Upper lobe of left lung (tissue), 6 donors: ENCODE measurements at regions not wholly inside any gene's neighbourhood (a gene's known extent, or its start where the extent isn't known, plus 50 kb on each side); places are given as distances from the start of the nearest gene placed in this dataset.

Experiments
- ATAC-seq, 2 donors: fragments of 200-7000 bp; cut with Tn5 transposase; one replicate each; pipeline ENCODE4 v1.9.1; 2022; ENCODE audit warnings: mild to moderate bottlenecking in 2 of 2, moderate library complexity in 2 of 2; ENCODE audit not compliant: low FRiP score in 2 of 2
- DNase-seq, 2 donors: peaks; one replicate each; pipeline ENCODE4 v3.0.0-alpha.2; 2019 to 2020
- H3K27ac ChIP-seq, 4 donors: fragments of 200-600 bp; sonication (generic); one replicate each; pipeline ENCODE4 v1.5.1; 2016 to 2019
- H3K27me3 ChIP-seq, 4 donors: fragments of 200-600 bp; sonication (generic); one replicate each; pipeline ENCODE4 v1.5.1; 2017 to 2019
- H3K36me3 ChIP-seq, 4 donors: fragments of 200-600 bp; sonication (generic); one replicate each; pipeline ENCODE4 v1.5.1; 2016 to 2019
- H3K4me1 ChIP-seq, 4 donors: fragments of 200-600 bp; sonication (generic); one replicate each; pipeline ENCODE4 v1.5.1; 2018 to 2019
- H3K4me3 ChIP-seq, 4 donors: fragments of 200-600 bp; sonication (generic); one replicate each; pipeline ENCODE4 v1.5.1; 2017 to 2019; ENCODE audit warnings: mild to moderate bottlenecking in 2 of 4, moderate library complexity in 1 of 4
- H3K9me3 ChIP-seq, 4 donors: fragments of 200-600 bp; sonication (generic); one replicate each; pipeline ENCODE4 v1.5.1; 2018 to 2019
- CTCF ChIP-seq, 6 experiments: fragments of 450-650 bp in 4 of 6; fragments of 200-600 bp in 2 of 6; sonication (generic) in 2 of 6; IDR thresholded peaks; one replicate each; pipeline ENCODE4 v1.5.1; 2016 to 2019; ENCODE audit warnings: antibody characterized with exemption in 6 of 6
- EP300 ChIP-seq, 4 donors: sonication (generic); formaldehyde crosslinking; IDR thresholded peaks; one replicate each; pipeline ENCODE4 v1.5.1; 2017; ENCODE audit warnings: antibody characterized with exemption in 4 of 4, control low read depth in 2 of 4
- POLR2A ChIP-seq, 4 donors: fragments of 450-650 bp; IDR thresholded peaks; one replicate each; pipeline ENCODE4 v1.5.1; 2016 to 2017; ENCODE audit warnings: antibody characterized with exemption in 4 of 4, mild to moderate bottlenecking in 2 of 4
- POLR2AphosphoS5 ChIP-seq, 2 donors: sonication (generic); formaldehyde crosslinking; IDR thresholded peaks; one replicate each; pipeline ENCODE4 v1.5.1; 2017; ENCODE audit warnings: antibody characterized with exemption in 2 of 2
- WGBS, 2 donors: methylation state at CpG; one replicate each; pipeline ENCODE4 v1.1.5; 2017 to 2018; 5-methylcytosine and 5-hydroxymethylcytosine counted together
- donor health status: DM: no; HTN: no; CAD: no; lungs with moderate emphysema.
- donor health status: DM: no; HTN: yes; CAD: no; lungs with severe emphysema.

GRCh38 chr3:13248640-13249039, 171.5 kb downstream of the NUP210 start:
- H3K27ac ChIP-seq, result no peak overlapping the region
- DNase-seq (no peak), ATAC-seq (no peak)
- 72 to 74% methylated on average over 5 to 6 of the region's 6 CpGs for WGBS, 2 donors
- no peaks in the 10 kb centered on the region for H3K27me3 ChIP-seq
- no peak overlapping the region for H3K4me3 ChIP-seq
- no peak for TF ChIP-seq EP300 (IDR thresholded peaks at IDR 0.05)
- no peak for TF ChIP-seq POLR2AphosphoS5 (IDR thresholded peaks at IDR 0.05)
- TF ChIP-seq CTCF (IDR thresholded peaks at IDR 0.05), result no peak
- TF ChIP-seq POLR2A (IDR thresholded peaks at IDR 0.05), result no peak
- no peaks in the 10 kb centered on the region for H3K36me3 ChIP-seq
- no peaks in the 10 kb centered on the region for H3K9me3 ChIP-seq
- H3K4me1 ChIP-seq, result peaks cover 0 to 5% (median 0%) of the 10 kb centered on the region in 4 donors

GRCh38 chr3:13245615-13245978, 172.4 kb upstream of the IQSEC1 start:
- H3K36me3 ChIP-seq, result no peaks in the 10 kb centered on the region
- no peak overlapping the region for H3K27ac ChIP-seq
- no peaks in the 10 kb centered on the region for H3K9me3 ChIP-seq
- H3K4me1 ChIP-seq, result no peaks in the 10 kb centered on the region
- no peak for TF ChIP-seq POLR2A (IDR thresholded peaks at IDR 0.05)
- TF ChIP-seq CTCF (IDR thresholded peaks at IDR 0.05), result no peak
- TF ChIP-seq EP300 (IDR thresholded peaks at IDR 0.05), result no peak
- TF ChIP-seq POLR2AphosphoS5 (IDR thresholded peaks at IDR 0.05), result no peak
- ATAC-seq (no peak), DNase-seq (no peak)
- H3K27me3 ChIP-seq, result no peaks in the 10 kb centered on the region
- no peak overlapping the region for H3K4me3 ChIP-seq
- 56 to 63% methylated on average over 8 of the region's 8 CpGs for WGBS, 2 donors

GRCh38 chr3:13243586-13243985, 170.4 kb upstream of the IQSEC1 start:
- Histone ChIP-seq H3K9me3 (no peaks in the 10 kb centered on the region), H3K4me3 (no peak overlapping the region), H3K27ac (no peak overlapping the region), H3K27me3 (no peaks in the 10 kb centered on the region), H3K4me1 (no peaks in the 10 kb centered on the region), H3K36me3 (no peaks in the 10 kb centered on the region)
- ATAC-seq (no peak), DNase-seq (no peak)
- TF ChIP-seq POLR2AphosphoS5 (IDR thresholded peaks at IDR 0.05), result no peak
- no peak for TF ChIP-seq CTCF (IDR thresholded peaks at IDR 0.05)
- TF ChIP-seq POLR2A (IDR thresholded peaks at IDR 0.05), result no peak
- no peak for TF ChIP-seq EP300 (IDR thresholded peaks at IDR 0.05)
- WGBS, 2 donors, result 73 to 82% methylated on average over 3 to 9 of the region's 9 CpGs

- Histone ChIP-seq H3K9me3 (no peaks in the 10 kb centered on the region), H3K4me3 (no peak overlapping the region), H3K36me3 (no peaks in the 10 kb centered on the region), H3K27ac (no peak overlapping the region), H3K4me1 (no peaks in the 10 kb centered on the region), H3K27me3 (no peaks in the 10 kb centered on the region)
- no peak for TF ChIP-seq CTCF (IDR thresholded peaks at IDR 0.05)
- no peak for TF ChIP-seq POLR2A (IDR thresholded peaks at IDR 0.05)
- TF ChIP-seq EP300 (IDR thresholded peaks at IDR 0.05), result no peak
- no peak for TF ChIP-seq POLR2AphosphoS5 (IDR thresholded peaks at IDR 0.05)
- DNase-seq (no peak), ATAC-seq (no peak)
- 88 to 91% methylated on average over 5 to 8 of the region's 8 CpGs for WGBS, 2 donors
Measured at GRCh38 chr3:13242364-13242737, 169.1 kb upstream of the IQSEC1 start.

- 76 to 82% methylated on average over 13 to 18 of the region's 18 CpGs for WGBS, 2 donors
- DNase-seq (no peak), ATAC-seq (no peak)
- no peaks in the 10 kb centered on the region for H3K27me3 ChIP-seq
- H3K4me3 ChIP-seq, result no peak overlapping the region
- no peak overlapping the region for H3K27ac ChIP-seq
- H3K4me1 ChIP-seq, result no peaks in the 10 kb centered on the region
- H3K36me3 ChIP-seq, result no peaks in the 10 kb centered on the region
- TF ChIP-seq EP300 (IDR thresholded peaks at IDR 0.05) (no peak), POLR2A (IDR thresholded peaks at IDR 0.05) (no peak)
- no peaks in the 10 kb centered on the region for H3K9me3 ChIP-seq
Measured at GRCh38 chr3:13241621-13242363, 168.6 kb upstream of the IQSEC1 start.
